ENCODE measurements at regions not wholly inside any gene's neighbourhood (a gene's known extent, or its start where the extent isn't known, plus 50 kb on each side); places are given as distances from the start of the nearest gene placed in this dataset.

DNA sequence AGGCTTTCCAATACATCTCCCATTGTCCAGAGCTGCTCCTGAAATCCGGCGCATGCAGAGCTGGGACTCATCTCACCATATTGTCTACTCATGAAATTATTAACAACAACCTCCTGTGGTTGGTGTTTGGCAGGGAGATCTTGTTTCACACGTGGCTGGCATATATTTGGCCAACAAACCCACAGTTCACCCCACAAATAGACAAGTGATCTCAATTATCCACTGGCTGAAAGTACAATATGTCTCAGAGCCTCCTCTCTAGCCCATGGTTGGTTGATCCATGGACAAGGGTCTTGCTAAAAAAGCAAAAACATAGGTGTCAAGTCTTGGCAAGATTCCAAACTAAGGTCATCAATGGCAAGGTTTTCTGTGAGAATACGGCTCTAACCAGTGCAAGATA lies 386.9 kb downstream of the ETS1 start:
- Histone ChIP-seq H3K27ac (no peak overlapping the region), H3K36me3 (no peaks in the 10 kb centered on the region), H3K4me3 (no peak overlapping the region), H3K4me1 (no peaks in the 10 kb centered on the region), H3K27me3 (no peaks in the 10 kb centered on the region), H3K9me3 (no peaks in the 10 kb centered on the region)
- no peak for DNase-seq
- TF ChIP-seq, protein P1, sequence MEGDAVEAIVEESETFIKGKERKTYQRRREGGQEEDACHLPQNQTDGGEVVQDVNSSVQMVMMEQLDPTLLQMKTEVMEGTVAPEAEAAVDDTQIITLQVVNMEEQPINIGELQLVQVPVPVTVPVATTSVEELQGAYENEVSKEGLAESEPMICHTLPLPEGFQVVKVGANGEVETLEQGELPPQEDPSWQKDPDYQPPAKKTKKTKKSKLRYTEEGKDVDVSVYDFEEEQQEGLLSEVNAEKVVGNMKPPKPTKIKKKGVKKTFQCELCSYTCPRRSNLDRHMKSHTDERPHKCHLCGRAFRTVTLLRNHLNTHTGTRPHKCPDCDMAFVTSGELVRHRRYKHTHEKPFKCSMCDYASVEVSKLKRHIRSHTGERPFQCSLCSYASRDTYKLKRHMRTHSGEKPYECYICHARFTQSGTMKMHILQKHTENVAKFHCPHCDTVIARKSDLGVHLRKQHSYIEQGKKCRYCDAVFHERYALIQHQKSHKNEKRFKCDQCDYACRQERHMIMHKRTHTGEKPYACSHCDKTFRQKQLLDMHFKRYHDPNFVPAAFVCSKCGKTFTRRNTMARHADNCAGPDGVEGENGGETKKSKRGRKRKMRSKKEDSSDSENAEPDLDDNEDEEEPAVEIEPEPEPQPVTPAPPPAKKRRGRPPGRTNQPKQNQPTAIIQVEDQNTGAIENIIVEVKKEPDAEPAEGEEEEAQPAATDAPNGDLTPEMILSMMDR (IDR thresholded peaks at IDR 0.05): no peak
- intact Hi-C loops (cut with DNase I; ENCODE audit: low total_unique reads): no loop called here

DNA sequence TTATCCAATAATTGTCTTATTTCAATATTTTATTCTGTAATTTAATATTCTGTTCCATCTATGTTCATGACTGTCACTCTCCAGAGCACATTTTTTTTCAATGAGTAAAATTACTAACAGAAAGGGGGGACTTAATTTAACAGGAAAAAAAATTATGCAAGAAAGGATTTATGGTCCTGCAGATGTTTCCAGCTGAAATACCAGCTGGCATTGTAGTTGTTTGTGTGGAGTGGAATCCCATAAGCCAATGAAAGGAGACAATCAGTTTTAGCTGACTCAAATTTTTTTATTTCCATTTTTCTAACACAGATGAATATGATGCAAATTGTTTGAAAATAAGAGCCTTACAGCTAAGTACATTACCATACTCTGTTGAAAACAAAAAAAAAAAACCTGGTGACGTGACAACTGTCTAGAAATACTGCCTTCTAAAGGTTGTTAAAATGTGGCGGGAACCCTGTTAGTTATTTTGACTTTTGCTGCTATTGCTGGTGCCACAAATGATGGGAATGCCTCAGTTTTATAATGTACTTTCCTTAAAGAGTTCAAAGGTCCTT lies 389.1 kb downstream of the ETS1 start:
- Histone ChIP-seq H3K4me3 (no peak overlapping the region), H3K4me1 (no peaks in the 10 kb centered on the region), H3K27me3 (no peaks in the 10 kb centered on the region), H3K36me3 (no peaks in the 10 kb centered on the region), H3K27ac (no peak overlapping the region), H3K9me3 (no peaks in the 10 kb centered on the region)
- no peak for DNase-seq
- intact Hi-C loops (cut with DNase I; ENCODE audit: low total_unique reads): no loop called here
- TF ChIP-seq, protein P1 (IDR thresholded peaks at IDR 0.05): no peak

DNA sequence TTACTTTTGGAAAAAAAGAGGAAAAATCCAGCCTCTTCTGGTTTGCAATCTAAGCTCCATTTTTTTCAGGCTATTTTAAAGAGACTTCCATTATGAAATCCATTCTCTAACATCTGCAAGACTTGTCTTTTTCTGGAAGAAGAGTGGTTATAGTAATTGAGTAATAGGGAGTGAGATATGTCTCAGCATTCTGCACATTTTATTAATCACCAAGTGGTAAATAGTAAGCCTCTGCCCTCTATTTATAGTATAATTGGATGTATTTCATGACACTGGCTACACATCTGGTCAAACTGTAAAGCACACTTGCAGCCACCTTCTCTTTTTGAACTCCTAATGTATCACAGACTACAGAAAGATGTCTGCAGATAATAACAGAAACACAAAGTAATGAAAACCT lies 391.1 kb downstream of the ETS1 start:
- intact Hi-C loops (cut with DNase I; ENCODE audit: low total_unique reads): no loop called here
- H3K4me3 ChIP-seq: no peak overlapping the region
- no peak for DNase-seq
- TF ChIP-seq, protein P1 (IDR thresholded peaks at IDR 0.05): no peak
- H3K27ac ChIP-seq: no peak overlapping the region
- H3K4me1 ChIP-seq: no peaks in the 10 kb centered on the region
- H3K27me3 ChIP-seq: no peaks in the 10 kb centered on the region
- no peaks in the 10 kb centered on the region for H3K9me3 ChIP-seq
- no peaks in the 10 kb centered on the region for H3K36me3 ChIP-seq

DNA sequence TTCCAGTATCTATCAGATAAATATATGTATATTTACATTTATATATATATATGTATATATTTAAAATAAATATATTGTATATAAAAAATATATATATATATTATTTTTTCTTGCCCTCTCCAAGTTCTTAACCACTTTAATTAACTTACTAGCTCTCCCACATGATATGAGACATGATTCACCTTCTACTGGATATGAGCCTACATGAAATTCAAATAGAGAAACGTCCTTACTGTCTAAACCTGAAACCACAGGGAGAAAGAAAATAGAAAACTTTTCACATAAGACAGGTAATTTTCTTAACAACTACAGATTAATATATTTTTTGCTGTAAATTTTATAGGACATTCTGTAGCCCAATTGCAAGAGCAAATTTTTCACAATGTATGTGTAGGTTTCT lies 391.6 kb downstream of the ETS1 start:
- no peak overlapping the region for H3K4me3 ChIP-seq
- intact Hi-C loops (cut with DNase I; ENCODE audit: low total_unique reads): no loop called here
- H3K9me3 ChIP-seq: no peaks in the 10 kb centered on the region
- no peaks in the 10 kb centered on the region for H3K4me1 ChIP-seq
- TF ChIP-seq, protein P1 (IDR thresholded peaks at IDR 0.05): no peak
- no peak for DNase-seq
- no peaks in the 10 kb centered on the region for H3K36me3 ChIP-seq
- H3K27me3 ChIP-seq: no peaks in the 10 kb centered on the region
- no peak overlapping the region for H3K27ac ChIP-seq

DNA sequence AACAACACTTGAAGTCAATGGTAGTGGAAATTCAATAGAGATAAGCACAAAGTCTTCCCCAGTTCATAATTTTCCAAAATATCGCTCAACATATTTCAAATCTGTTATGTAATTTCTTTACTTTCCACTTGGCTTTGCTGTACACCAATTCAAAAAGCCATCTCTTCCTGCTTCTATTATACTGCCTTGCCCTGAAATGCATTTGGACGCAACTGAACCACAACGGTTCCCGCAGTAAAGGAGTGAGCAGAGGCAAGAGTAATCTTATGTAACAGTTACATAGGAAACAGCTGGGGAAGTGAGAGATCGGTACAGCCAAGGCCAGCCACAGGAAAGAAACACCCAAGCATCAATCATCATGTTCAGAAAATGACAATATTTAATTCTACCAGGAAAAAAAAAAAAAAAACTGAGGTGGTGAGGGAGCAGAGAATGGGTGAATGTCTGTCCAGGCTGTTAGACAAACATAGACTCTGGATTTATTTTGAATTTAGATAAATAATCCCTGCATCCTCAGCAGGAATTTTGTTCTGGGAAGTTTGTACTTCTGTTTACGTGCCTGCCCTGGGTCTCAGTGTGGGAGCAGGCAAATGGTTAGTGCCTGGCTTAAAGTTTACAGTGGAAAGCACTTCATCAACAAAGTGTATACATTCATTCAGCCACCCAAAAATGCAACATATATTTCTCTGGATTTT lies 392.2 kb downstream of the ETS1 start:
- Histone ChIP-seq H3K36me3 (no peaks in the 10 kb centered on the region), H3K9me3 (no peaks in the 10 kb centered on the region), H3K4me3 (no peak overlapping the region), H3K27me3 (no peaks in the 10 kb centered on the region), H3K27ac (no peak overlapping the region), H3K4me1 (no peaks in the 10 kb centered on the region)
- intact Hi-C loops (cut with DNase I; ENCODE audit: low total_unique reads): no loop called here
- DNase-seq: peak in 1 of 2 donors; percentile 28
- TF ChIP-seq, protein P1 (IDR thresholded peaks at IDR 0.05): no peak

Data from tibial artery (tissue), 4 donors.